HEK293T (cell line): ENCODE measurements at regions not wholly inside any gene's neighbourhood (a gene's known extent, or its start where the extent isn't known, plus 50 kb on each side); places are given as distances from the start of the nearest gene placed in this dataset.

Experiments used
- CTBP1 ChIP-seq: fragments of 450-650 bp; IDR thresholded peaks from 2 replicates; pipeline ENCODE4 v1.6.1; 2016; ENCODE audit warnings: borderline replicate concordance
- NFRKB ChIP-seq: fragments of 450-650 bp; IDR thresholded peaks from 2 replicates; pipeline ENCODE4 v1.6.1; 2016; ENCODE audit warnings: mild to moderate bottlenecking, moderate library complexity

DNA sequence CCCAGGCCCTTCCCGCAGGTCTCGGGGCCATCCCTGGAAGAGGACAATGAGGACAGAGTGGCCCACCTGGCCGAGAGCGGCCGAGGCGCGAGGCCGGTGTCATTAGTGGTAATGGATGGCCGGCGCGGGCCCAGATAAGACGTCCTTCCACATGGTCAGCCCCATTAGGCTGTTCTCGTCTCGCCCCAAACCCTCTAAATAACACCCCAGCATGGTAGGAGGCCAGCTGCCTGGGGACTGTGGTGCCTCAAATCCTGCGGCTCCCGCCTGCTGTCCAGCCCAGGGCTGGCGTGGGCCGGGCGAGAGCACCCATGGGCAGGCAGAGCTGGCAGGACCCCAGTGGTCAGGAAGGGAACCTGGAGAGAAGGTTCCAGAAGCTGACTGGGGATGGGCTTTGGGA is 121.7 kb downstream of the FAM53A start:
- TF ChIP-seq CTBP1 (no peak), NFRKB (no peak)
